ENCODE measurements at regions not wholly inside any gene's neighbourhood (a gene's known extent, or its start where the extent isn't known, plus 50 kb on each side); places are given as distances from the start of the nearest gene placed in this dataset.

DNA sequence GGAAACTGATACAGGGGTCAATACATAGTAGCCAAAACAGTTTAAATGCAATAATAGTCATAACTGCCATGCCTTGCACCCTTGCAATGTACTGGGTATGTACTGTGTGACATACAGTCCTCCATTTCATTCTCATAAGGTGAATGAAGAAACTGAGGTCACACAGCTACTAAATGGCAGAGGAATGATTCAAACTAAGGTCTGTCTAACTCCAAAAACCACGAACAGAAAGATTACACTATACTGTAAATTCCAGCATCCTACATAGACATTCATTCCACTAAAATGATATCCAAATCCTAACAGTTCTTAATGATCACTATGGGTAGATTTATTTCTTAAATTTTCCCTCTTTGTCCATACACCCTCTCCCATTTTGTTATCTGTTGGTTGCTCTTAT lies 238.1 kb upstream of the SERP2 start:
- TF ChIP-seq, protein P1, sequence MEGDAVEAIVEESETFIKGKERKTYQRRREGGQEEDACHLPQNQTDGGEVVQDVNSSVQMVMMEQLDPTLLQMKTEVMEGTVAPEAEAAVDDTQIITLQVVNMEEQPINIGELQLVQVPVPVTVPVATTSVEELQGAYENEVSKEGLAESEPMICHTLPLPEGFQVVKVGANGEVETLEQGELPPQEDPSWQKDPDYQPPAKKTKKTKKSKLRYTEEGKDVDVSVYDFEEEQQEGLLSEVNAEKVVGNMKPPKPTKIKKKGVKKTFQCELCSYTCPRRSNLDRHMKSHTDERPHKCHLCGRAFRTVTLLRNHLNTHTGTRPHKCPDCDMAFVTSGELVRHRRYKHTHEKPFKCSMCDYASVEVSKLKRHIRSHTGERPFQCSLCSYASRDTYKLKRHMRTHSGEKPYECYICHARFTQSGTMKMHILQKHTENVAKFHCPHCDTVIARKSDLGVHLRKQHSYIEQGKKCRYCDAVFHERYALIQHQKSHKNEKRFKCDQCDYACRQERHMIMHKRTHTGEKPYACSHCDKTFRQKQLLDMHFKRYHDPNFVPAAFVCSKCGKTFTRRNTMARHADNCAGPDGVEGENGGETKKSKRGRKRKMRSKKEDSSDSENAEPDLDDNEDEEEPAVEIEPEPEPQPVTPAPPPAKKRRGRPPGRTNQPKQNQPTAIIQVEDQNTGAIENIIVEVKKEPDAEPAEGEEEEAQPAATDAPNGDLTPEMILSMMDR (IDR thresholded peaks at IDR 0.05): no peak
- TF ChIP-seq POLR2AphosphoS5 (IDR thresholded peaks at IDR 0.05) (no peak), EP300 (IDR thresholded peaks at IDR 0.05) (no peak), POLR2A (IDR thresholded peaks at IDR 0.05) (no peak)

Measured in suprapubic skin (tissue), 4 donors.